AG09309 (cell line): ENCODE measurements at regions not wholly inside any gene's neighbourhood (a gene's known extent, or its start where the extent isn't known, plus 50 kb on each side); places are given as distances from the start of the nearest gene placed in this dataset.

ENCODE experiments used
- DNase-seq: peaks from one replicate; pipeline ENCODE4 v3.0.0-alpha.2; 2010; ENCODE audit warnings: low read depth
- H3K4me3 ChIP-seq: 2 replicates; pipeline ENCODE4 v1.5.1; 2011; ENCODE audit warnings: mild to moderate bottlenecking, low read depth, low read length, moderate library complexity; ENCODE audit not compliant: control insufficient read depth
- CTCF ChIP-seq: IDR thresholded peaks from 2 replicates; pipeline ENCODE4 v1.5.1; 2011; ENCODE audit warnings: mild to moderate bottlenecking, low read depth, low read length, inconsistent platforms; ENCODE audit not compliant: insufficient read depth, control insufficient read depth; ENCODE audit errors: missing control alignments

DNA sequence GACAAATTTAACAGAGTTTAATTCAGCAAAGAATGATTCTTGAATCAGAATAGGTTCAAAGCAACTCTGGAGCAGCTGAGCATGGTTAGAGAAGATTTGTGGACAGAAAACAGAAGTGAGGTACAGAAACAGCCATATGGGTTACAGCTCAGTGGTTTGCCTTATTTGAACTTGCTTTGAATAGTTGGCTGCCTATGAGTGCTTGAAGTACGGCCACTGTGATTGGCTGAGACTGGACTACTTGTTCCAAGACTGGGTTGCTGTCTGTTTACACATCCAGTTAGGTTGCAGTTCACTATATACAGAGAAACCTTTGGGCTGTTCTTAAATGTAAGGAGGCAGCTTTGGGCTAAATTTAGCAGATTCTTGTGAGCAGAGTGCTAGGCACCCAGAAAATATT, 79.4 kb upstream of the CADPS start:
- TF ChIP-seq CTCF: no peak
- no peak overlapping the region for H3K4me3 ChIP-seq
- DNase-seq: no peak

DNA sequence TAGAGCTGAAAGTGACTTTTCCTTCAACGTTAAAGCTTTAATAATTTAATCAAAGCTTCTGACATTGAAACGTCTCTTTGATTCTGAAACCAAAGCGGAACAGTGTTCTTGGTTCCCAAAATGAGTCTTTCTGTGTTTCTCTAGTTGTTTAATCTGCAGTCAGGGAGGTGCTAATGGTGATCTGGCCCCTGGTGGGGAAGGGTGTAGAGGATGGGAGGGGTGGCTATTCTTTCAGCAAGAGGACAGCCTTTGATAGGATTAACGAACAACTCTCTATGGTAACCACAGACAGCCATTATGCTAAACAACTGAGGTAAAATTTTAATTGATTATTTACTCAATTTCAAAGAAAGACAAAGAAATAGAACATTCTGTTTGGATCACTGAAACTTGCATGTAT, 79.9 kb upstream of the CADPS start:
- no peak overlapping the region for H3K4me3 ChIP-seq
- no peak for DNase-seq
- TF ChIP-seq CTCF: no peak

DNA sequence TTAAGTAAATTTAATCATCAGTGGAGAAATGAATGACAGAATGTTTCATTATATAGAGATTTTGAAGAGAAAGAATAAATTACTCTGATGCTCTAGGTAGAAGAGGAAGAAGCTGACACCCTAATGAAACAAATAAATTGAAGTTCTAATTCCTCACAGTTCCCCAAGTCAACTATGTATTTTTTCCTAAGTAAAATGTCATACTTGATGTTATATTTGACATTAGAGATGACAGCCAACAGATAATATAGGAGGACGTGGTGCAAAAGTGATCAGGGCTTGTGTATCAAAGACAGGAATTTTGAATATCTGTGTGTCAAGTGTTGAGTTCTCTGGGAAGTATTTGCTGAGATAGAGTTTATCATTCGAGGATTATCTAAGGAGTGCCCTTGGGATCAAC, 81.2 kb upstream of the CADPS start:
- TF ChIP-seq CTCF: no peak
- no peak overlapping the region for H3K4me3 ChIP-seq
- no peak for DNase-seq

DNA sequence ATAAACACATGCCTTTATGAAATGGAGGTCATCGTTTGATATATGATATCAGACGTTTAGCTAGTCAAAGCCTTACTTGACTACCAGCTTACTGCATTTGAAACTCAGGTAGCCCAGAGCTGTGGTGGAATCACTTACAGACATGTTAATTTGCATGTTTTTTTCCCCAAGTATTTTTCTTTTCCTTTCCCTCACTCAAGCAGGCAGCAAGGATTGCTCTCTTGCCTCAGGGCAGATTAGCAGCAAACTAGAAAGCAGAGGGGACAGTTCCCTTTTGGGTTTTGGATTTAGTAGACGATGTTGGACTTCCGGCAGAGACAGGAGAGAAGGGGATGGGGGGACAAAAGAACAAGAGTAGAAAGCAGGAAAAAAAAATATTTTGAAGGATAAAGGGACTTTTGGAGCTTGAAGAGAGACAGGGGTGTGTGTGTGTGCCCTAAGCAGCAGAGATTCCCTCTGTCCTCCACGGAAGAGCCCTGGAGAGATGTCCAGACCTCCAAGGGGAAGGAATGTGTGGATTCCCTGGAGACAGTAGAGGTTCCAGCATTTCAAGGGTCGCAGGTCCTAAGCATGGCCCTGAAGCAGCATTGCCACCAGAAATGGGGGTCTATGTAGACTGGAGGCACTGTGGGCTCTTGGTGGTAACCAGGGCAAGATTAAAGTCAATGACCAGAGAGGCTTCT, 86.8 kb upstream of the CADPS start:
- no peak for TF ChIP-seq CTCF
- DNase-seq: no peak
- H3K4me3 ChIP-seq: no peak overlapping the region

GRCh38 chr3:62962714-62963113, 87.5 kb upstream of the CADPS start:
- no peak for DNase-seq
- no peak for TF ChIP-seq CTCF
- H3K4me3 ChIP-seq: no peak overlapping the region

DNA sequence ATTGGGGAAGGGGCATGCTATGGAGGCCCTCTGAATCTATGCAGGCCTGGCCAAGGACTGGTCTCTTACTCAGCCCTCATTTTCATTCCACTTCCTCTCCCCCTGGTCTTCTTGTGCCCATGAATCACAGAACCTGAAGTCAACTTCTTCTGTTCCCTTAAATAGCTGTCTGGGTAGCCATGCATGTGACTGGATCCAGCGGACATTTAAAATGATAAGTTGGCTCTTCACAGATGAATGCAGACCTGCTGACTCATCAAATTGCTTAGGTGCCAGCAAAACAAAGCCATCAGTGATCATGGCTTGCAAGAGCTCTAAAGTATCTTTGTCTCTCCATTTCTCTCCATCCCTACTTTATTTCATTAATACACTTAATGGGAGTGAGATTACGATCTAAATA, 90.1 kb upstream of the CADPS start:
- no peak for TF ChIP-seq CTCF
- no peak for DNase-seq
- H3K4me3 ChIP-seq: no peak overlapping the region

DNA sequence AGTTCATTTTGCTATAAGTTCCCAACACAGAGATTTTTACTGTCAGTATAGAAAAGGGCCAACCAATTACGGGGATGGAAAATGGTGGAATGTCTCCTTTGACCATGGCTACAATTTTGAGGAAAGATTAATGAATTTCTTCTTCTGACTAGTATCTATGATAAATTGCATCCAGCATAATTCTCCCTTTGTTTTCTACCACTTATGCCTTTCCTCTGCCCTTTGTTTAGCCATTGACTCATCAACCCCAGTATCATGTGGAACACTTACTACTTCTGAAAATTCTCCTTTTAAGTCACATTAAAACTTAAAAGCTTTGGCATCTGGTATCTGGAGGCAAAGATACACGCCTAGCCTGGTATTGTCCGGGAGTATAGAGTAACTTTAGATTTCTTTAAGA, 92.9 kb upstream of the CADPS start:
- no peak for DNase-seq

More for the DNA sequence above, 92.9 kb upstream of the CADPS start:
- no peak overlapping the region for H3K4me3 ChIP-seq
- no peak for TF ChIP-seq CTCF
